NCI-H345 treated with DMSO at 0.1 percent for 48 hours (cell line): ENCODE measurements at regions not wholly inside any gene's neighbourhood (a gene's known extent, or its start where the extent isn't known, plus 50 kb on each side); places are given as distances from the start of the nearest gene placed in this dataset.

Experiments used
- DNase-seq: peaks from one replicate; lab custom pipeline; 2025; ENCODE audit not compliant: unreplicated experiment; lab: John Stamatoyannopoulos, UW

DNA sequence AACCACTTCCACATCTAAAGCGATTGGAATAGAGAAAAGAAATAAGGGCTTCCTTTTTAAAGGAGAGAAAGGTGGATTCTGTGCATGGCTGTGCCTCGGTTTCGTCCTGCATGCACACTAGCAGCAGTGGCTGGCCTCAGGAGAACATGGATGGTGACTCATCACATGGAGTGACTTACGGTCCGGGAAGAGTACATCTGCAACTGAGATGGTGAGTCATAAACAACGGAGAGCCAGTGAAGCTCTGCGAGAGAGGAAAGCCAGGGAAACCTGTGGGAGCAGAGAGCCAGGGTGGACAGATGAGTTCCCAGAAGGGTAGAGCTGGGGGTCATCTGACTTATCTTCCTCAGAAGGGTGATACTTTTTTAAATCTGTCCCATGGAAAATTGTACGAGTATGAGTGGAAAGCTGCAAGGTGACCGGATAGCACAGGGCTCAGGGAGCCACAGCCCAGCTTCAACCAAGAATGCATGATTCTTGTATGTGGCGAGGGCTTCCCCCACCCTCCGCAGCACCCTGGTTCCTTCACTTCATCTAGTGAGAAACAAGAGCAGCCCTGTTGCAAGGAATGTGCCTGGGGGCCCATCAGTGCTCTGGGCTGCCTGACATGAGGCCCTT is 259.1 kb downstream of the KLF6 start:
- no peak for DNase-seq

GRCh38 chr10:3524086-3524960 is 260.7 kb downstream of the KLF6 start:
- no peak for DNase-seq

DNA sequence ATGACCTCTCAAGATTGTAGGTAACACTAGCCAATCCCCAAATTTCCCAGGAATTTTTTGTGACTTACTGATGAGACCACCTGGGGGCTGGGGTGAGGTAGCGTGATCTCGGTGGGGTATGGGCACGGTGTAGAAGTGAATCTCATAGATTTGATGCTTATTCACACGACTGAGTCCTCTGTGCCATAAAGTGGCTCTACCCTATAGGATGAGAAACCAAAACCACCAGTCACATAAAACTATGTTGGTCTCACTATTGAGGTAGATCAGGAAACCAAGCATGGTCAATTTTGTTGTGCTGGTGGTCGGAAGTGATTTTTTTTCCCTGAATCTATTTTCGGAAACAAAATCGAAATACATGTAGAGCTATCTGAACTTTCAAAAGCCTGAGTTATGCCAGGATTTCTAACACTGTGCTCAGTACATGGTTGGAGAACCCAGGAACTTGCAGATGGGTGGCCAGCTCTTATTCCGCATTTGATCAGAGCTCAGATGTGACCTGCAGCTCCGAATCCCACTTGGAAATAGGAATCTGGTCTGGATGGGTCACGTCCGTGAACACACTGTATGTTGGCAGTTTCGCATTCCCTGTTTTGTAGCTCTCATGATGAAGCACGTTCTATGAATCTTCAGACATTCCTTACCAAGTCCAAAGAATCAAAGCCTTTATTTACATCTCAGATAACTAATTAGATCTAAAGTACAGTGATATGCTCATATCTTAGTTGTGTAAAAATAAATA is 261.5 kb downstream of the KLF6 start:
- DNase-seq, result no peak

- no peak for DNase-seq
These were observed 268.1 kb downstream of the KLF6 start for GRCh38 chr10:3516923-3517255.

GRCh38 chr10:3516234-3516922 is 268.6 kb downstream of the KLF6 start:
- no peak for DNase-seq

GRCh38 chr10:3514691-3515090 is 270.3 kb downstream of the KLF6 start:
- no peak for DNase-seq

DNA sequence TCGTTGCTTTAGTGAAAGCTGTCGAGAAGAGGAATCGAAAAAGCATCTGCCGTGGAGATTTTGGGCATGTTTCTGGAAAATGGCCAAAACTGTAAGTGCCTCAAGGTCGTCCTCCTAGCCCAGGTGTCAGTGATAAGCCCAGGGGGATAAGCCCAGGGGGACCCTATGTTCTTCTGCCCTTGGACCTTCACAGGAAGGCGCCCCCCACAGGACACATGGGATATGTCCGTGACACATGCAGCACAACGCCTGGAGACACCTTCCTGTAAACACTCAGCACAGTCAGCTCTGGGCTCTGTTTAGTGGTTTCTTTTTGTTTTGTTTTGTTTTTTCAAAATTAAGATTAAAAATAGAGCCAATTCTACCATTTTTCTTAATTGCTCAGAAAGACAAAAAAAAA is 272.7 kb downstream of the KLF6 start:
- DNase-seq, result no peak

DNA sequence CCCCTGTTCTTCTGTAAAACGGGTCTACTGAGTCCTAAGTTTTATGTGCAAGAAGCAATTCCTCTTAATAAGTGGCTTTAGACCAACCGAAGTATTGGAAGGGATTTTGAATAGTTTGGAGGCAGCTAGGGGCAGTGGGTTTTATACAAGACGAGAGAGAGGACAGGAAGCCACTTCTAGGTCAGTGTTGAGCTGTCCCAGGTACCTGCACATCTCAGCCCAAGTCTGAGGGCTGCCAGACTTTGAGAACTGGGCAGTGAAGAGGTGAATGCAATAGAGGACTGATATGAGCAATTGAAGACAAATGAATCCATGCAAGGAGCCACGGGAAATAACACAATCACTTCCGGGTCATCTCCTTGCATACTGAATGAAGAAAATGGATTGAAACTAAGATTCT is 273.5 kb downstream of the KLF6 start:
- no peak for DNase-seq

GRCh38 chr10:3510741-3511140 is 274.3 kb downstream of the KLF6 start:
- no peak for DNase-seq

DNA sequence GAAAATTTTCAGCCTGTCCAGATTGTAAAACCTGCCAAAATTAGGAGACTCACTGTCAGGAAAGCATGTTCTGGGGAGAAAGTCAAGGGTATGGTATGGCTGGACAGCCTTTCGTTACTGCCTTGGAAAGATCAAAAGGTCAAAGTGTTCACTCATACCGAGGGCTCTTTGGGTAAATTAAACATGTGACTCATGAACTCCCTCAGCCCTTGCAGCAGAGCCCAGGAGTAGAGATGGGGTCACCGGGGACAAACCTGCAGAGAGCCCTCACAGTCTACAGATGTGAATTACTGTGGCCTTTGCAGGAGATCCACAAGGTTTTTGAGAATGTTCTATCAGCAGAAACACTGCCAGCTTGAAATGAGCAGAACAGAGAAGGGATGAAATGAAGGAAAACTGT is 275.7 kb downstream of the KLF6 start:
- DNase-seq, result no peak

DNA sequence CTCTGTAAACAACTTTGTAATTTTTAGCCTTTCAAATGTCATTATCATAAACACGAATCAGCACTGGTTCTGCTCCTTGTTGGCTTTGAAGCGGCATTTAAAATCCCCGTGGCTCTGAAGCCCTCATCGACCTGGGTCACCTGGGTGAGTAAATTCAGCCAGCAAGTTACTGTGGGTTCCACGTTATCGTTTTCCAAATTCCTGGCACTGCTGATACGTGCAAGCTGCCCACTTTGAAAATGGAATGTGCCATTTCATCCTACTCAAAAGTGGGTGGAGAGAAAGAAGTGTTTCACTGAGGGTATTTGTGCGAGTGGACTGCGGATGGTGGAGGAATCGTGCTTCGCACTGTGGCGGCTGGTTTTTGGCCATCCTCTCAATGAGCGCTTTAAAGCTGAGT is 281.7 kb downstream of the KLF6 start:
- DNase-seq, result no peak

DNA sequence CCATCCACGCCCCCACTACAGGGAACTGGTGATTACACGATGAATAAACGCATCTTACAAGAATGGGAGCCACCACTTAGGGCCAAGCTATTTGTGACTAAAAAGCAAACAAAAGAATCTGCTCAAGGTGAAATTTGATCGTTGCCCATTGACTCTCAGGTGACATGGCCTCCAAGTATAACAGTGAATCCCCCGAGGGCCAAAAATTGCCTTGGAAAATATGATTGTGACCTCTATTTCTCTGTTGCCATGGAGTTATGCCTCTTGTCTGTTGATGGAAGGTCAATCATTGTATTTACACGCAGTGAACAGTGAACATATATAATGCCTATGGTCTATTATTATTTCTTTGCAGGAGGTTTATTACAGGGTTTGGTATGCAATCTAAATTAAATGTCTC is 282.3 kb downstream of the KLF6 start:
- DNase-seq, result no peak

DNA sequence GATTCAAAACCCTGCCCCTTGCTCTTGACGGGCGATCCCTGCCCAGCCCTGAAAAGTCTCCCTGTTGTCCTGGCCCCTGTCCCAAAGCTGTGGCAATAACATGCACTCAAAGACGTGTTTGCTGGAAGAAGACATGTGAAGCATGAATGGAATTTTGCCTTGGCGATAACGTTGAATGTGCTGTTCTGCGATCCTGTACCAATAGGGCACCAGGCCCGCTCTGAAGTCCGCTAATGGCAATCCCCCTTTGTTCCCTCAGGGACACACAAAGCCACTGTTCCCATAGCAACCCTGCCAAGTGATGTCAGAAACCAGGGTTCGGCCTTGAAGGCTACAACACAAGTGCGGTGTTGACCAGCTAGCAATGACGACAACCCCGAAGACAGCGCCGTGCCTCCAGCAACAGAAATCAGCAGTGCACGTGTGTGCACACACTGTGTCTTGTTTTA is 284.6 kb downstream of the KLF6 start:
- no peak for DNase-seq

GRCh38 chr10:3499120-3499519 is 285.9 kb downstream of the KLF6 start:
- no peak for DNase-seq

GRCh38 chr10:3497581-3497980 is 287.4 kb downstream of the KLF6 start:
- no peak for DNase-seq

- DNase-seq, result no peak
These were observed 288.9 kb downstream of the KLF6 start for GRCh38 chr10:3496138-3496537.

GRCh38 chr10:3495281-3495680 is 289.7 kb downstream of the KLF6 start:
- DNase-seq, result no peak

- DNase-seq, result no peak
These were observed 290.2 kb downstream of the KLF6 start for GRCh38 chr10:3494838-3495230.

DNA sequence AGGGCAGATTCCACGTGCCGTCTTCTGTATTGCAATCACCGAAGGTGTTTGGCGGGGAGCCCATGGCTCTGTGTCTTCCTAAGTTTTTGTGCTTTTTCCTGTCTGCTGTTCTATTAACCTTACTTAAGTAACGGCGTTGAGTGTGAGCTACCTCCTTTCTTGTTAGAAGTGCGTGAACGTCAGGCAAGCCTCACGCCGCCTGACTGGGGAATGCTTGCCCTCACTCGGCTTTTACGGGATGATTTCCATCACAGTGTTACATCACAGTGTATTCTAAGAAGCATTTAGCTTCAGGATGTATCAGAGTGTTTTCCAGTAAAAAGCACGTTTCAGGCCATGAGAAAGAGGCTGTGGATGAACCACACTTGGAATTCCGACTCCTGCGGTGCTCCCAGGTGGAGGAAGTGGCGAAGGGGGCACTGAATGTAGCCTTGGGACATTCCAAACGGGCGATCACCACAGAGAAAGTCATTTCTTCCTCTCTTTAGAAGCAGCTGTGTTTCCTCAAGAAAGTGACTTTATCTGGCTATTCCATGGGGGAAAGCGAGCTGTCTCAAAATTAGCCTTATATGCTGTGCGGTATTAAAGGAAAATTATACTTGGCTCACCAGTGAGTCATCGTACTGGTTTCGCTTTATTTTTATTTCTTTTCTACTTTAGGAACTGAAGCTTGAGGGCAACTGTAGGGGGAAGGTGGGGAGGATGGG is 290.7 kb downstream of the KLF6 start:
- DNase-seq, result no peak

DNA sequence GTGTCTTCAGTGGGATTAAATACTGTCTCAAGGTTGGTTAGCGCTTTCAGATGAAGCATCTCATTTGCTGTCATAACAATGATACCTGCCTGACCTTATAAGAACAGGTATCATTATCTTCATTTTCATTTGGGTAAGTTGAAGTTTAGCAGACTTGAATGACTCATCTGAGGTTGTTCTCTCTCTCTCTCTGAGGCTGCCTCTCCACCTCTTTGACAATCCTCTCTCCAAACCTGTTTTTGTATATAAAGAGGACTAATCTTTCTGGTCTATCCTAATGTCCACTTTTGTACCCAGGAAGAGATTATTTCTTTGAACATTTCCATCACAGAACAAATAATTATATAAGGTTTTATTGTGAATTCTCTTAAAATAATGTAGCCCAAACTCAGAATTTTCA is 291.4 kb downstream of the KLF6 start:
- no peak for DNase-seq

DNA sequence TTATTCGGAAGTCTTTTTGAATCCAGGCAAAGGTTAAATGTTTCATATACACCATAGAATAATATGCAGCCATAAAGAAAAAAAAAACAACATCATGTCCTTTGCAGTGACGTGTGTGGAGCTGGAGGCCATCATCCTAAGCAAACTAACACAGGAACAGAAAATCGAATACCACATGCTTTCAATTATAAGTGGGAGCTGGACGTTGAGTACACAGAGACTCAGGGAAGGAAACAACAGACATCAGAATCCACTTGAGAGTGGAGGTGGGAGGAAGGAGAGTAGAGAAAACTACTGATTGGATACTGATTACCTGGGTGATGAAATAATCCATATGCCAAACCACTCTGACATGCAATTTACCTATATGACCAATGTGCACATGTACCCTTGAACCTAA is 293.4 kb downstream of the KLF6 start:
- no peak for DNase-seq
